ENCODE measurements at regions not wholly inside any gene's neighbourhood (a gene's known extent, or its start where the extent isn't known, plus 50 kb on each side); places are given as distances from the start of the nearest gene placed in this dataset.

- DNase-seq (no peak), ATAC-seq (no peak)
- H3K27me3 Mint-ChIP-seq, result peaks cover 12% of the 10 kb centered on the region
- H3K4me1 Mint-ChIP-seq, result peaks cover 5% of the 10 kb centered on the region
- ChIA-PET CTCF (interaction anchor here (1.0 kb wide), 3 partner anchors 9 to 338 kb away, joined by 3 read pairs; no protein-coding TSS in a partner anchor), POLR2A (no interaction called here)
- peaks cover 12% of the 10 kb centered on the region for H3K9me3 Mint-ChIP-seq (ENCODE audit: low read depth)
- intact Hi-C loops (cut with DNase I, micrococcal nuclease), result no loop called here
- H3K4me3 Mint-ChIP-seq, result no peak overlapping the region
- H3K27ac Mint-ChIP-seq, result no peak overlapping the region
- no peaks in the 10 kb centered on the region for H3K36me3 Mint-ChIP-seq (ENCODE audit: low read depth)
These were observed 52.9 kb upstream of the RNU6-1 start for GRCh38 chr15:67892559-67893377.

GRCh38 chr15:67895237-67895636 is 55.4 kb upstream of the RNU6-1 start:
- H3K9me3 Mint-ChIP-seq (ENCODE audit: low read depth), result peaks cover 3% of the 10 kb centered on the region
- no peaks in the 10 kb centered on the region for H3K36me3 Mint-ChIP-seq (ENCODE audit: low read depth)
- peaks cover 7% of the 10 kb centered on the region for H3K27me3 Mint-ChIP-seq
- no peak overlapping the region for H3K27ac Mint-ChIP-seq
- no peak for ATAC-seq
- no peaks in the 10 kb centered on the region for H3K4me1 Mint-ChIP-seq
- no peak overlapping the region for H3K4me3 Mint-ChIP-seq
- no peak for DNase-seq
- ChIA-PET CTCF (interaction anchor here (0.5 to 0.6 kb wide), 2 partner anchors 15 to 118 kb away, joined by 3 read pairs; no protein-coding TSS in a partner anchor), POLR2A (no interaction called here)
- intact Hi-C loops (cut with DNase I, micrococcal nuclease), result no loop called here

DNA sequence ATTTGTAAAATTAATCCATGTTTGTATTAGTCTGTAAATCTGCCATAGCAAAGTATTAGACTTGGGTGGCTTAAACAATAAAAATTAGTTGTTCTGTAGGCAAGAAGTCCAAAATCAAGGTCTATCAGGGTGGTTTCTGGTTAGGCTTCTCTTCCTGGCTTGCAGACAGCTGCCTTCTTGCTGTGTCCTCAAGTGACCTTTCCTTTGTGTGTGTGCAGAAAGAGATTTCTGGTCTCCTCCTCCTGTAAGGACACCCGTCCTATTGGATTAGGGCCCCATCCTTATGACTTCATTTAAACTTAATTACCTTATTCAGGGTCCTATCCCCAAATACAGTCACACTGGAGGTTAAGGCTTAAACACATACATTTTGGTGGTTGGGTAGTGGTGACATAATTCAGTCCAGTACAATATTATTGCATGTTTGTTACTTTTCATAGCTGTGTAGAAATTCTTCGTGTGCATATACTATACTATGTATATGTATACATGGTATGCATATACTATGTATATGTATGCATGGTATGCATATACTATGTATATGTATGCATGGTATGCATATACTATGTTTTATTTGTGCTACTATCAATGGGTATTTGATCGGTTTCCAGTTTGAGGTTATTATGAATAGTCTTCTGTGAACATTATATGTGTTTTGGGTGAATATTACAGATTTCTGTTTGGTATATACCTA is 57.9 kb upstream of the RNU6-1 start:
- Mint-ChIP-seq H3K4me3 (no peak overlapping the region), H3K4me1 (no peaks in the 10 kb centered on the region), H3K36me3 (ENCODE audit: low read depth) (no peaks in the 10 kb centered on the region), H3K9me3 (ENCODE audit: low read depth) (peaks cover 2% of the 10 kb centered on the region), H3K27ac (no peak overlapping the region), H3K27me3 (peaks cover 2% of the 10 kb centered on the region)
- POLR2A ChIA-PET, result no interaction called here
- CTCF ChIA-PET, result no interaction called here
- ATAC-seq, result no peak
- intact Hi-C loops (cut with DNase I, micrococcal nuclease), result no loop called here
- DNase-seq, result no peak

GRCh38 chr15:67899596-67900283 is 59.9 kb upstream of the RNU6-1 start:
- Mint-ChIP-seq H3K36me3 (ENCODE audit: low read depth) (no peaks in the 10 kb centered on the region), H3K4me3 (no peak overlapping the region), H3K27ac (no peak overlapping the region), H3K9me3 (ENCODE audit: low read depth) (peaks cover 2% of the 10 kb centered on the region), H3K4me1 (no peaks in the 10 kb centered on the region), H3K27me3 (peaks cover 2% of the 10 kb centered on the region)
- POLR2A ChIA-PET, result no interaction called here
- no peak for DNase-seq
- CTCF ChIA-PET, result no interaction called here
- ATAC-seq, result no peak
- intact Hi-C loops (cut with DNase I, micrococcal nuclease), result no loop called here

- CTCF ChIA-PET, result interaction anchor here (1.1 kb wide), 1 partner anchor 8 kb away, joined by 3 read pairs; no protein-coding TSS in a partner anchor
- no peak overlapping the region for H3K4me3 Mint-ChIP-seq
- no peaks in the 10 kb centered on the region for H3K36me3 Mint-ChIP-seq (ENCODE audit: low read depth)
- intact Hi-C loops (cut with DNase I, micrococcal nuclease), result no loop called here
- no peaks in the 10 kb centered on the region for H3K9me3 Mint-ChIP-seq (ENCODE audit: low read depth)
- ATAC-seq (no peak), DNase-seq (no peak)
- H3K27me3 Mint-ChIP-seq, result peaks cover 2% of the 10 kb centered on the region
- POLR2A ChIA-PET, result no interaction called here
- no peaks in the 10 kb centered on the region for H3K4me1 Mint-ChIP-seq
- H3K27ac Mint-ChIP-seq, result no peak overlapping the region
These were observed 60.8 kb upstream of the RNU6-1 start for GRCh38 chr15:67900621-67901147.

- H3K27me3 Mint-ChIP-seq, result no peaks in the 10 kb centered on the region
- no peak overlapping the region for H3K27ac Mint-ChIP-seq
- no peaks in the 10 kb centered on the region for H3K36me3 Mint-ChIP-seq (ENCODE audit: low read depth)
- H3K9me3 Mint-ChIP-seq (ENCODE audit: low read depth), result no peaks in the 10 kb centered on the region
- ATAC-seq (no peak), DNase-seq (no peak)
- ChIA-PET CTCF (interaction anchor here (1.1 kb wide), 1 partner anchor 9 kb away, joined by 3 read pairs; no protein-coding TSS in a partner anchor), POLR2A (no interaction called here)
- intact Hi-C loops (cut with DNase I, micrococcal nuclease), result no loop called here
- H3K4me1 Mint-ChIP-seq, result no peaks in the 10 kb centered on the region
- no peak overlapping the region for H3K4me3 Mint-ChIP-seq
These were observed 62.1 kb upstream of the RNU6-1 start for GRCh38 chr15:67901922-67902321.

DNA sequence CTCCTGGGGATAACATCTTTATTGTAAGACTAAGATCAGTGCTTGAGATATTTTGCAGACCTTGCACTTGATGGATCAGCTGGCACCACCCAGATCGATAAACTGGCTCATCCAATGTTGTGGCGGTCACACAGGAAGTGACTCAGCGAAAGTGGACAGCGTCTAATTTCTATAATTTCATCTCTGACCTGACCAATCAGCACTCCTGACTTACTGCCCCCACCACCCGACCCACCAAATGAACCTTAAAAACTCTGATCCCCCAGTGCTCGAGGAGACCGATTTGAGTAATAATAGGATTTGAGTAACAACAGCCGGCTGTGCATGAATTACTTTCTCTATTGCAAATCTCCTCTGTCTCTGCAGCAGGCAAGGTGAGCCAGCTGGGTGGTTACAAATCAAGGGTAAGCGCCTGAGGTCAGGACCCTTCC is 62.7 kb upstream of the RNU6-1 start:
- H3K27me3 Mint-ChIP-seq, result no peaks in the 10 kb centered on the region
- ChIA-PET POLR2A (no interaction called here), CTCF (no interaction called here)
- H3K4me1 Mint-ChIP-seq, result no peaks in the 10 kb centered on the region
- intact Hi-C loops (cut with DNase I, micrococcal nuclease), result no loop called here
- H3K4me3 Mint-ChIP-seq, result no peak overlapping the region
- H3K36me3 Mint-ChIP-seq (ENCODE audit: low read depth), result no peaks in the 10 kb centered on the region
- no peak overlapping the region for H3K27ac Mint-ChIP-seq
- H3K9me3 Mint-ChIP-seq (ENCODE audit: low read depth), result no peaks in the 10 kb centered on the region
- DNase-seq (no peak), ATAC-seq (no peak)

GRCh38 chr15:67903708-67904107 is 63.9 kb upstream of the RNU6-1 start:
- CTCF ChIA-PET, result interaction anchor here (0.6 kb wide), 1 partner anchor 771 kb away, joined by 4 read pairs; no protein-coding TSS in a partner anchor
- peaks cover 2% of the 10 kb centered on the region for H3K27me3 Mint-ChIP-seq
- intact Hi-C loops (cut with DNase I, micrococcal nuclease), result no loop called here
- H3K4me3 Mint-ChIP-seq, result no peak overlapping the region
- POLR2A ChIA-PET, result no interaction called here
- H3K9me3 Mint-ChIP-seq (ENCODE audit: low read depth), result no peaks in the 10 kb centered on the region
- no peak overlapping the region for H3K27ac Mint-ChIP-seq
- DNase-seq (no peak), ATAC-seq (no peak)
- H3K36me3 Mint-ChIP-seq (ENCODE audit: low read depth), result no peaks in the 10 kb centered on the region
- H3K4me1 Mint-ChIP-seq, result no peaks in the 10 kb centered on the region

DNA sequence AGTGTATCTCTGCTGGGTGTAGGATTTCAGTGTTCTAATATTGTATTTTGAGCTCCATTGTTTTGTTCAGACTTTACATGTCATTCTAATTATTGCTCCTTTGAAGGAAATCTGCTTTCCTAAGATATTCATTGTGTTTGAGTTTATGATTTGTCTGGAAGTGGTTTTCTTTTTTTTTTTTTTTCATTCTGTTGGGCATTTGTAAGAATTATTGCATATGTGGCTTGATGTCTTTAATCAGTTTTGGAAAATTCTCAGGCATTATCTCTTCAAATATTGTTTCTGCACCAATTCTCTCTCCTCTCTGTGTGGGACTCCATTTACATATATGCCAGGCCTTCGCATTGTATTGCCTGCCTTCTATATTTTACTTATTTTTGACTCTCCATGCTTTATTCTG is 65.8 kb upstream of the RNU6-1 start:
- Mint-ChIP-seq H3K27ac (no peak overlapping the region), H3K9me3 (ENCODE audit: low read depth) (peaks cover 8% of the 10 kb centered on the region), H3K4me1 (no peaks in the 10 kb centered on the region), H3K36me3 (ENCODE audit: low read depth) (no peaks in the 10 kb centered on the region), H3K4me3 (no peak overlapping the region), H3K27me3 (peaks cover 4% of the 10 kb centered on the region)
- ChIA-PET CTCF (interaction anchor here (0.6 kb wide), 1 partner anchor 249 kb away, joined by 3 read pairs; no protein-coding TSS in a partner anchor), POLR2A (no interaction called here)
- DNase-seq (no peak), ATAC-seq (no peak)
- intact Hi-C loops (cut with DNase I, micrococcal nuclease), result no loop called here

- ATAC-seq (no peak), DNase-seq (no peak)
- no peaks in the 10 kb centered on the region for H3K36me3 Mint-ChIP-seq (ENCODE audit: low read depth)
- H3K9me3 Mint-ChIP-seq (ENCODE audit: low read depth), result peaks cover 8% of the 10 kb centered on the region
- H3K4me1 Mint-ChIP-seq, result no peaks in the 10 kb centered on the region
- H3K4me3 Mint-ChIP-seq, result no peak overlapping the region
- H3K27me3 Mint-ChIP-seq, result peaks cover 4% of the 10 kb centered on the region
- intact Hi-C loops (cut with DNase I, micrococcal nuclease), result no loop called here
- no peak overlapping the region for H3K27ac Mint-ChIP-seq
- ChIA-PET CTCF (no interaction called here), POLR2A (no interaction called here)
These were observed 66.5 kb upstream of the RNU6-1 start for GRCh38 chr15:67906382-67906781.

DNA sequence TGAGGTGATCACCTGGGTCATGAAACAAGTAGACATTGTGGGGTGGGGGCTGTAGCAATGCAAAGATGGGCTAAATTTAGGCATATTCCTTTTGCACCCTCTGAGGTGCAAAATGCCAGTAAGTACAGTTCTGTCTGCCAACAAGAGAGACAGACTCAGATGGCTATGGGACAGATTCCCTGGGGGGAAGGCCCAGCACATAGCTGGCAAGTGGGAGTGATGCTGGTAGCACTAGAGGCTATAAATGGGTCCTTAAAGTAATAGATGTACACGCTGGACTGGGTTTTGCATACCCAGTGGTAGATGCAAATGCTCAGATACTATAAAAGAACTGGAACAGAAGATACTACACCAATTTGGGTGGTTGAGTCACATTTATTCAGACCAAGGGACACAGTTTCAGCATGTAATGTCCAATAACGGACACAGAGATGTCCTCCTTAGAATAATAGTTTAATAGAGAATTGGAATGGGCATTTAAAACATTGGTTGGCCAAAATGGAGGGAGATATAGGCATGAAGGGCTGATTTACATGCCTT is 67.4 kb upstream of the RNU6-1 start:
- Mint-ChIP-seq H3K9me3 (ENCODE audit: low read depth) (peaks cover 8% of the 10 kb centered on the region), H3K36me3 (ENCODE audit: low read depth) (no peaks in the 10 kb centered on the region), H3K4me1 (no peaks in the 10 kb centered on the region), H3K27me3 (peaks cover 4% of the 10 kb centered on the region), H3K4me3 (no peak overlapping the region), H3K27ac (no peak overlapping the region)
- POLR2A ChIA-PET, result no interaction called here
- no peak for DNase-seq
- ATAC-seq, result no peak
- intact Hi-C loops (cut with DNase I, micrococcal nuclease), result no loop called here
- CTCF ChIA-PET, result no interaction called here

All from activated CD4-positive, alpha-beta T cell treated with anti-CD3 and anti-CD28 coated beads for 36 hours (primary cell).